MV-4-11 (cell line): ENCODE measurements at regions not wholly inside any gene's neighbourhood (a gene's known extent, or its start where the extent isn't known, plus 50 kb on each side); places are given as distances from the start of the nearest gene placed in this dataset.

Experiments
- DNase-seq: peaks from one replicate; lab custom pipeline; 2025; lab: John Stamatoyannopoulos, UW

DNA sequence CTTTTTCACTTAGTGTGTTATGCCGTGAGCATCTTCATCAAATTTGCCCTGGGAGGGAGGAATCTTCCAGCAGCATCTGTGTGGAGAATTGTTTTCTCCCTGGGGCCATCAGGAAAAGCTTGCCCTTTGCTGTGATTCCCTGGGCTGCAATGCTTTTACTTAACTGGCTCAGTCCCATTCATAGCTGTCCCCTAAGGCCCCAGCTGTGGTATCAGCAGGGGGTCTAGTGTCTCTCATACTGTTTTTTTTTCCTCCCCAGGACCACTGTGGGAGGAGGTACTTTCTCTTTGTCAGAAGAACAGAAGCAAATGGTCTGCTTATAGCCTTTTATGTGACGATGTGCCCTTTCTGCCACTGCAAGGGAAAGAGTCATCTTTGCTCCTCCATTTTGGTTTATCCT, 176.8 kb upstream of the CELF4 start:
- no peak for DNase-seq

DNA sequence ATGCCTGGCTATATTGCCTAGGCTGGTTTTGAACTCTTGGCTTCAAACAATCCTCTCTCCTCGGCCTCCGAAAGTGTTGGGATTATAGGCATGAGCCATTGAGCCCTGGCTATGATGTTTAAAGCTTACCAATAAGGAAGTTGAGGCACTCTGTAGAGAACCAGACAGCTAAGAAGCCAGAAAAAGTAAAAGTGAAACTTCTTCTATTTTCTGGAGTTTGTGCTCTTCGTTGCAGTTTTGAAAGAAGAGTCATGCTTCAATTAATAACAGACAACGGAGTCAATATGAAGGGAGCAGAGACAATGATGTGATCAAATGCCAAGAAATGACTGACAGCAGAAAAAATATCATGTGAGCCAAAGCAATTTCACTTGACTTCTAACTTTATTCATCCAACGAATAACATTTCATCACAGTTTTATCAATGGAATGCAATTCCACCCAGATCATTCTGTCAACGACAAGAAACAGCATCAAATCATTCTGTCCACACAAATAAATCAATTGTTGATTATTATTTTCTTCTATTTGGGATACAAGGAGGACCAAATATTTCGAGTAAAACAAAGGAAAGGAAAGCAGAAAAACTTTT, 175.5 kb upstream of the CELF4 start:
- DNase-seq = no peak

DNA sequence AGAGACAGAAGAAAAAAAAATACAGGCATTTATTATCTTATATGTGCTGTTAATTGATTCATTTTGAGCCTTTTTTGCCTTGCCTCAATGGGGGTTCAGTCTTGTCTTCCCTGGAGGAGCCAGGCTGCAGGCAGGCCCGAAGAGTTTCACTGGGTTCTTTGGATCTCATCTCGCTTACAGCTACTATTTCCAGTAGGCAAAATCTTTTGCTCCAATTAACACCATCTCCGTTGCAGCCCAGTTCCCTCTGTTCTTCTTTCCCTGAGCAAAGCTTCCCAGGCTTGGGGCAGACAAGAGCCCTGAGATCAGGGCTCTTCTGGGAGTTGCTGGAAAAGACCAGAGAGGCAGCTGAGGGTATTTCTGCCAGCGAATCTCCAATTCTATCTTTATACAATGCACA, 168.8 kb upstream of the CELF4 start:
- DNase-seq = no peak

DNA sequence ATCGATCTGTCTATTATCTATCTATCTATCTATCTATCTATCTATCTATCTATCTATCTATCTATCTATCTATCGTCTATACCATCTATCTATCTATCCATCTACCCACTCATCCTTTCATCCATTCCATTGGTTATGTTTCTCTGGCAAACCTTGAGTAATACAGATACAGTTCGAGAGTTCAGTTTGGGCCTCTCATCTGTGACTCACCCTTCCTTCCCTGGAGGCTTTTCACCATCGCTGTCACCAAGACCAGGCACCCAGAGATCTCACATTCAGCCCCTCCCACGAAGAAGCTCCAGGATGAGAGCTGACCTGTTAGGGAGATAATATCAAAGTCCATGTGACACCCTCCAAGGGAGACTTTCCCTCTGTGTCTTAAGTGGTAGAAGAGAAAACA, 164.1 kb upstream of the CELF4 start:
- no peak for DNase-seq

DNA sequence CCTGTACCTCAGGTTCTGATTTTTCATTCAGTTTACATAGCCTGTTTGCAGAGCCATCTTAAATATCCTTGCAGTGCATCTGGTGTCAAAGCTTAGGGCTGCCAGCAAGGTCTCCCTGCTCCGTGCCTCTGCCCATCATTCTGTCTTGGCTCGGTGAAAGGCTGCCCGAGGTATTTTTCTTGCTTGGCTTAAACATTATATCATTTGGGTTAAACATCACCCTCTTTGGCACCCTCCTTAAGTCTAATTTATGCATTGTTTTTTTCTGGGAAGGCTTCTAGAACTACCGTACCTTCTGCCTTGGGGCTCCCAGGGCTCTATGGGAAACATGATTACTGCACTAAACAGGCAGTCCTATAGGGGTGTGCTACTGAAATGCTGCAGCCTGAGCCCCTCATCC, 158.6 kb upstream of the CELF4 start:
- no peak for DNase-seq

DNA sequence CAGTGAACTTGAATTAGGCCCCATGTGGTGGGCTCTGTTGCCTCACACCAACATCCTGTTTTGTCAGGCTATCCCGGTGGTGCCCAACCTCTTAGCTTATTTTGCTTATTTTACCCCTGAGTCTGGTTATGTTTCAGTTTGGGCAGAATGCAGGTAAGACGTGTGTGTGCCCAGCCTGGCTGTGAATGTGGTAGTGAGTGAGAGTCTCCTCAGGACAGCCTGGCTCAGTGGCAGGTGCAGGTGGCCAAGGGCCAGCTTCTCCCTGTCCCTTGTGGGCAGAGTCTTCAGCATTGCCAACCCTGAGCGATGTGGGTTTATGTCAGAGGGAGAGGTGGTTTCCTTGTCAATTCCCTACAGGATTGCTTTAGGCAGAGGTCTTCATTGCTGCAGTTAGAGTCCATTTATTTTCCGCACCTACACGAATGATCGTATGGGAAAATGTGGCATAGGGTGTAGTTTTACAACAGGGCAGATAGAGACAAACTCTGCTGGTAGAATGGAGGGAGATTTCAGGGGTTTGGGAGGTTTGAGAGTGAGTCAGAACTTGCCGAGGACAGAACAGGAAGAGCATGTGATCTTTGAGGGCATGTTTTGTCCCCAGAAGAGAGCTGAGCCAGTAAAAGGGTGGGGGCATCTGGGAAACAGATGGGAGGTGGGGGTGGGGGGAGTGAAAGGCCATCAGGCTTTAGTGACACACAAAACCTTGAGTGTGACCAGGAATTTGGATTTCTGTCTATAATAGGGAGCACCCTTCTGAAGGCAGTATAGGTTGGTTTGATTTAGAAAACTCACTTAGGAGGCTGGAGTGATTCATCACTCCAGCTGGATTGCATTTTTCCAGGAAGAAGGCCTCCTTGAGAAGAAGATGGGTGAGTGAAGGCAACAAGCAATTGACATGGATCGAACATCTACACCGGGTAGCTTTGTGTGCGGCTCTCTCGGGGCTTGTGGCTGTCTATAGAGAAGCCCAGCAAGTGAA, 156.2 kb upstream of the CELF4 start:
- no peak for DNase-seq

DNA sequence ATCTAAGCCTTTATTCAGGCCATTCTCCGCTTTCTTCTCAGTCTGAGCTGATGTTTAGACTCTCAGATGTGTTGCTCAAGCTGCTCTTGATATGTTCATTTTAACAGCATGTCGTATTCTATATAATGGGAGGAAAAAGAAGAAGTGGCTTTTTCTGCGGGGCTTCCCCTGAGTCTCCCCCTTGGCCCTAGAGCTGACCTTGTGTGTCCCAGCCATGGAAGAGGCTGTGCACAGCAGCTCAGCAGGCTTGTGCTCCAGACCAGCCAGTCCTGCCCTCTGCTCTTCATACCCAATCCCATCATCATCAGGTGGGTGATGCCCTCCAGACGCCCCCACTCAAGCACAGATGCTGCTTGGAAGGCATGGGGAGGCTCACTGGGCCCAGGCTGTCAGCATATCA, 155.1 kb upstream of the CELF4 start:
- peak; percentile 2 for DNase-seq

DNA sequence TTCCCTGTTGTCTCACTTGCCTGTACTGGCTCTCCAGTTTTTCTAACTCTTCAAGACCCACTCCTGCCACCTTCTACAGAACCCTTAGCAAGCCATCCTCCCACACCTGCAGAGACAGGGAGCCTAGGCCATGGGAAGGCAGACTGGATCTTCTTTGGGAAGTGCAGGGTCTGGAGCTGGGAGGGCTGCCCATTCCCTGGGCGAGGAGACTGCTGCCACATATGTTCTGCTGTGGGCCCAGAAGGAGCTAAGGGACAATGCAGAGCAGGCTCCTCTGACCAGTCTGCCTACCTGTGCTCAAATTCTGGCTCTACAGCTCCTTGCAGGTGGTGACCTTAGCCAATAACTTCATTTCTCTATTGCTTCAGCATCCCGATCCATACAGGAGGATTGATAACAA, 152.1 kb upstream of the CELF4 start:
- no peak for DNase-seq

DNA sequence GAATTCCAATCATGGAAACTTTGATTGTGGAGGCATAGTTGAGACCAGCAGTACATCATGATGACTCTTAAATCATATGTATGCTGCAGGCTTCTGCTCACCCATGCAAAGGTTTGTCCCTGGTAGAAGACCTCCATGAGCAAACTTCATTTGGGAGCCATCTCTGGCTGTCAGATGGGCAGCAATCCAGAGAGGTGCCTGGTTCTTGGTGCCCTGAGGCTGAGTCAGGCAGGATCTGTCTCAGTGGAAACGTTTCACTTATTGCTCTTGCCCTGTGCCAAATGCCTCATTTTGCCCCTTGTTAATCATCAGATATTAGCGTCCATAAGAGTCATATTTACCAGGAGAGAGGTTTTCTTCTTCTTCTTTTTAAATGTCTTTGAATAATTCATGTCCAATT, 151.5 kb upstream of the CELF4 start:
- DNase-seq = no peak

DNA sequence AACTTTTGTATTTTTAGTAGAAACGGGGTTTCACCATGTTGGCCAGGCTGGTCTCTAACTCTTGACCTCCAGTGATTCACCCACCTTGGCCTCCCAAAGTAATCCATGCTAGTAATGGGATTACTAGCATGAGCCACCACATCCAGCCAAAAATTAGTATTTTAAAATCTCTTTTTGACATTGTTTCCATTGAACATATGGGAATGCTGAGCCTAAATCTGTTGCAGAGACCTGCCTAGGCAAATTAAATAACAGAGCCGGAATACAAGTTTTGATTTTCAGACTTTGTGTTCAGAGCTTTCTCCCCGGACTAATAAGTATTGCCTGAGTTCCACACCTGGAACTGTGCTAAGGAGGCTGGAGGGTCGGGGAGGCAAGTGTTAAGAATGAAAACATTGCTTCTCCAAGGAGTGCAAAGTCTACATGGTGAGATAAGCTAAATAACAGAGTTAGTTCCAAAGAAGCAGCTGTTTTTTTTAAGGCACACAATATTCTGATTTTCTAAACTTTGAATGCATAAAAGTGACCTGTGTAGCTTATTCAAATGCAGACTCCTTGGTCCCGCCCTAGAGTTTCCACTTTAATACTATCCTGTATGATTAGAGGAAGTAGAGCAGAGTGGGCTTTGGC, 150.6 kb upstream of the CELF4 start:
- DNase-seq = no peak

DNA sequence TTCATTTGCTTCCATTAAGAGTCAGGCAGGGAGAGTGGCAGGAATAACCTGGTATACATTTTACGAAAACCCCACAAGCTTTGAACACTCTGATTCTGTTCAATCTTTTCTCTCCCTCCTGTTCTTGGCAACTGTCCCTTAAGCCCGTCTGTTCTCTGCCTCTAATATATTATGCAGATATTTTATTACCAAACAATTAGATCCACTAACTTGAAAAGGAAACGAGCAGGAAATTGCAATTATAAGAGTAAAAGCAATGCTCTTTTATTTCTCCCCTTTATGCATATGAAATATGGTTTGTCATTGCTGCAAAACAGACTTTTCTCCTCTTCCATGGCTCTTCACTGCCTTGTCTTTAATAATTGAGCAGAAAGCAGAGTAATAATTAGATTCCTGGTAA, 149.1 kb upstream of the CELF4 start:
- DNase-seq = no peak

DNA sequence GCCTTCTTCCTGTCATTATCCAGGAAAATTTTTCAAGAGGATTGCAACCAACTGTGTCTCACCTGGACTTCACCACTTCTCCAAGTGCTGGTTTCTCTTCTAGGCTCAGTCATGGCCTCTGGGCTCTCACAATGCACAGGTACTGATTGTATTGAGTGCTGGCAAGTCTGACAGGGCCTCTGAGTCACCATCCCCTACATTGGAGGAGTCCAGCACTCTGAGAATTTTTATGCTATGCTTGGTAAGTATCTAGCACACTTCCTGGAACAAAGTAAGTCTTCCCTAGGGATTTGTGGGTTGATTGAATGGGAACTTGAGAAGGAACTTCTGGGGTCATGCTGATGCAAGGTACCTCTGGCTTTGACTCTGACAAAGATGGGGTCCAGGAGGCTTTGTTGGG, 147.2 kb upstream of the CELF4 start:
- no peak for DNase-seq

DNA sequence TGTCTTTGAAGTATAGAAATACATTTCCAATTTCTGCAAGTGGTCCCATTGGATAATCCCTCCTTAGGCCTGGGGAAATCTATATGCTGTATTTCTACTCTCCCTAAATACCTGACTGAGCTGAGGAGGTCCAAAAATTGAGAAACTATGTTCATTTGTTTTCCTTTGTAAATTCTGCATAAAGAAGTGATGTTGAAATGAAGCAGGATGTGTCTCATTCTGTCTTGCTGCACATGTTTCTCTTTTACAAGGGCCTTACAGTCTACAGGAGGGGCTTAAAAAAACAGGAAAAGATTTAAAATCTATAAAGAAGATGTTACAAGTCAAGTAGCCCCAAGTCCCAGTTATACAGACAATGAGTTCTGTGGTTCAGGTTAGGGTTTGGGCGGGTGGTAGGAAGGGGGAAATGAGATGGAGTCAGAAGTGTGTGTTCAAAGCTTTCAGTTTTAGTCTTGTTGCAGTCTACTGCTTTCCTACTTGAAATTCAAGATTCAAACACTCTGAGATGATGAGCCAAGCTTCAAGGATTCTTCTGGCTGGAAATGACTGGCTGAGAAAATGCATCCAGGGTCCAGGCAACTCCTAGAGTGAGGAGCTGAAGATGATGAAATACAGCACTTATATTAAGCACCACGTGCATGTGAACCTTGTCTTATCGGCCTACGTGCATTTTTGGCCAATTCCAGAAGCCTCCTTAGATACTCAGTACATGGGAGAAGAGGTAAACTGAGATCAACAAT, 146.3 kb upstream of the CELF4 start:
- DNase-seq = no peak

DNA sequence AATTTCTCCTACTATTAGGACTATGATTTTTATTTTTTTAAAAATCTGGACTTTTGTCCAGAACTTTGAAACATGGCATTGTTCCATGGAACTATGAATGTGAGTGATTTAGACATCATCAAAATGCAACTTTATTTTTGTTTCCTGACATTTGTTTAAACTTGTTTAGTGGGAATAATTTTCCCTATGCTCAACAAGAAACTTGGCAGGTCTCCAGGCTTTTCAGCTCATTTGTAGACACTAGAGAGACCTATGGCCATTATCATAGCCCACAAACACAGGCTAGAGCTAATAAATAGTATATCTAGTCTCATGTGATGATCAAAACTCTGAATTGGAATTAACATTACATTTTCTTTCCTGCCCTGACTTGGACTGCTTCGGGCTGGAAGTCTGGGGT, 145.1 kb upstream of the CELF4 start:
- no peak for DNase-seq

DNA sequence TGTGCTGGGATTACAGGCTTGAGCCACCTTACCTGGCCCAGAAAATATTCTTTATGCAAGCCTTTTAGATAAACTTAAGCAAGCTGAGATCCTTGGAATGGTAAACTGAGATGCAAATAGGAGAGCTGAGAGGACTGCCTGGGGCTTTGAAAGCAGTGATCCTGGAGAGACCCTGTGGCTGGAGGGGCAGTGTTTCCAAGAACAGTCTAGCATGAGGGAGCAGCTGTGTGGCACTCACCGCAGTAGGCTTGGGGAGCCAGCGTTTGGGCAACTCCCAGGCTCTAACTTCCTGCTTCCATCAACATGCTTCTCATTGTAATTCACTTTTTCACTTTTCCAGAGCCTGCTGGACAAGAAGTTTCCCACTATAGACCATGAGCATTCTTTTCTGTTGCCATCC, 144.1 kb upstream of the CELF4 start:
- no peak for DNase-seq

DNA sequence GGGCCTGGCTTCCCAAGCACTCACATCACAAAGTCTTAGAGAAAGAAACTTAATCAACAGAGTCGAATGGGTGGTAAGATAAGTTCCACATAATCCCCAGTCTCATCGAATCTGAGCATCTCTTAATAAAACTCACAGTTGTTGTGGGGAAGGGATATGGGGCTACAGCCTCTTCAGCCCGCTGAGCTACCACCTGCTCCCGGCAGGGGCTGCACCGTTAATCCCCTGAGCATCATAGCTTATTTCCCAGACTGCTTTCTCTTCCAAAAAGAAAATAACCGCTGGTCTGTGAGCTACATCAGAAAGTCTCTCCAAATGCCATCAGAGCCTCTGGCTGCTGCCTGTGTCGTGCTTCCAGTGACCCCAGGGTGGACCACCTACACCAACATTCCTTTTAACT, 139.4 kb upstream of the CELF4 start:
- DNase-seq = no peak

DNA sequence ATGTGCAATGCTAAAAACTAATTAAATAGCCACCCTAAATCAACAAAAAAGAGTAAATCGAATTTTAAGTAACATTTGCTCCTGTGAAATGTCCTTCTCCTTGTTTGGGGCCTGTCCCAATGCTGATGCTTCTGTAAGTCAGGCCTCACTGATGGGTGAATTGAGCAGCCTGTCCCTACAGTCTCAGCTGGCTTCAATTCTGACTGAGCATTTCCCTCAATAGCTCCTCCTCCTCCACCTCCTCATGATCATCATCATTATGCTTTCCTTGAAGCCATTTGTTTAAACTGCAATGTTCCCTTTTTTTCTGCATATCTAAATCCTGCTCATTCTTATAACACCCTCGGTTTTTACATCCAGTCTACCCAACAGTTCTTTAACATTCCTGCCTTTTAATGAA, 137.2 kb upstream of the CELF4 start:
- no peak for DNase-seq

DNA sequence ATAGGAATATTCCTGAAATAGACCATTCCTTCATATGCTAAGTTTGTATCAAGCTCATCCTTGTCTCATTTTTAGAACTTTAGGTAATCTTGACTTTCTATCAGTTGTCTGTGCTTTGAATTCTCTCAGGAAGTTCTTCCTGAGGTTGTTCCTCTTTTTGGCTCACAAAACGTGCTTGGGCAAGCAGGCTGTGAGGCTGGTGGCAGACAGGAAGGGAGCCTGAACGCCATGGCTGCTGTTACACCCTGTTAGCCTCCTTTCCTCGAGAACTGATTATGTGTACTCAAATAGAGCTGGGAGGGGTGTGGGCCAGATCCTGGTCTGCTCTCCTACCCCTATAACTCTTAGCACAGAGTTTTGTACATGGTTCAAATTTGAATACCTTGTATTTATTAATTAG, 136.4 kb upstream of the CELF4 start:
- peak; percentile 58 for DNase-seq

DNA sequence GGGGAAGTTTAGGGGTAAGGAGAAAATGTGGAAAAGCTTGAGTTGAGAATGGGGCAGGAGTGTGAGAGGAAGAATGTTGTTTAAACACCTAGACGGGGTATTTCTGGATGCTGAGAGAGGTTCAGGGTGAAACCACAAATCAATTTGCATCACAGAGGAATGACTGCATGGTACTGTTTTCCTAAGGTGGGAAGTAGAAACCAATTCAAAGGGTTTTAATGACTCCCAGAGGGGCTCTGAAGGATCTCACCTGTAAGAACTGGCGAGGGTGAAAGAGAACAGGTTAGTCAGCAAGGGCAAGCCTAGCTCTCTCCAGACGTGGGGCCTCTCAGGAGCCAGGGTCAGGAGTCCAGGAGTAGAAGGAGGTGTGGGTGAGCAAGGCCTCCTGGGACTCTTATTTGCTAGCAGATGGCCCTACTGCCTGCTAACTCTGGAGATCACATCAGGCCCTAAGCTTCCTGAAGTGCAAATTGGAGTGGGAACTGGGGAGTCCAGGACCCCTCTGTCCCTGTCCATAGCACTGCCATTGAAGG, 133.0 kb upstream of the CELF4 start:
- DNase-seq = no peak

DNA sequence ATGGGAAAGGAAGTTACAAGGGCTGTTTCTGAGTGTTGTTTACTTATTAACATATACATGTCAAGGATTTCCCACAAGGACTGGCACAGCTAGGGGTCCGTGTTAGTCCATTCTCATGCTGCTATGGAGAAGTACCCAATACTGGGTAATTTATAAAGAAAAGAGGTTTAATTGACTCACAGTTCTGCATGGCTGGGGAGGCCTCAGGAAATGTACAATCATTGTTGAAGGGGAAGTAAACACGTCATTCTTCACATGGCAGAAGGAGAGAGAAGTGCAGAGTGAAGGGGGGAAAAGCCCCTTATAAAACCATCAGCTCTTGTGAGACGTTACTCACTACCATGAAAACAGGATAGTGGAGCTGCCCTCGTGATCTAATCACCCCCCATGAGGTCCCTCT, 128.9 kb upstream of the CELF4 start:
- no peak for DNase-seq

DNA sequence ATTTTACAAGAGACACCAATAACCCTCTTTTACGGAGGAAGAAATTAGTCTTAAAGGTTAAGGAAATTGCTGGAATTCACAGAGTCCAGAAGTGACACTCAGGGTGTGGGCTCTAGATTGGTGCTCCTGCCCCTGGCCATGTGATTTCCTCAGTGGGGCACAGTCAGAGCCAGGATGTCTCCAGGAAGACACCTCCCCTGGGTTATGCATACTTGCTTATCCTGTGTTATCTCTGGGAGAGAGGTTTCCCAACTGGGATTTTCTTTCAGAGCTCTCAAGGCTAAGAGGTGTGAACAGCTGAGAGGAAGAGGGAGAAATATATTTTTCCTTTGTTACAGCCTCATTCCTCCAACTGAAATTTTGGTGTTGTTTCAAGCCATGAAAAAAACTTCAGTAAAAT, 125.6 kb upstream of the CELF4 start:
- DNase-seq = no peak

DNA sequence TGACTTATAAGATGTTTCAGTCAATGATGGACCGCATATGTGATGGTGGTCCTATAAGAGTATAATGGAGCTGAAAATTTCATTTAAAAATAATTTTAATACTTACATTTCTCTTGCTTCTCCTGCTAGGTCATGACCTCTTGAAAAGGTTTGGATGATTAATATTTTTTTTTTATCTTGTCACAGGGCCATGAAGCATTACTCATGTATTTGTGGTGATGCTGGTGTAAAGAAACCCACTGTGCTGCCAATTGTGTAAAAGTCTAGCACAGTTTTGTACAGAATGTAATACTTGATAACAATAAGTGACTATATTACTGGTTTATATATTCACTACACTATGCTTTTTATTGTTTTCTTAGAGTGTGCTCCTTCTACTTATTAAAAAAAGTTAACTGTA, 124.2 kb upstream of the CELF4 start:
- no peak for DNase-seq
